Endothelial cell (in vitro differentiated cells): ENCODE measurements at regions not wholly inside any gene's neighbourhood (a gene's known extent, or its start where the extent isn't known, plus 50 kb on each side); places are given as distances from the start of the nearest gene placed in this dataset.

Experiments
- DNase-seq: peaks from one replicate; pipeline ENCODE4 v3.0.0; 2021; ENCODE audit warnings: low spot score
- H3K27ac Mint-ChIP-seq: one replicate; pipeline ENCODE4 v1.8.0; 2021; ENCODE audit warnings: mixed read lengths, inconsistent platforms; ENCODE audit not compliant: unreplicated experiment
- H3K27me3 Mint-ChIP-seq: one replicate; pipeline ENCODE4 v1.8.0; 2021; ENCODE audit warnings: mild to moderate bottlenecking, moderate library complexity, mixed read lengths, inconsistent platforms; ENCODE audit not compliant: unreplicated experiment
- H3K36me3 Mint-ChIP-seq: one replicate; pipeline ENCODE4 v1.8.0; 2021; ENCODE audit warnings: mild to moderate bottlenecking, low read depth, mixed read lengths, inconsistent platforms; ENCODE audit not compliant: unreplicated experiment
- H3K4me1 Mint-ChIP-seq: one replicate; pipeline ENCODE4 v1.8.0; 2021; ENCODE audit warnings: mild to moderate bottlenecking, mixed read lengths, inconsistent platforms; ENCODE audit not compliant: unreplicated experiment
- H3K4me3 Mint-ChIP-seq: one replicate; pipeline ENCODE4 v1.8.0; 2021; ENCODE audit warnings: mild to moderate bottlenecking, mixed read lengths, inconsistent platforms; ENCODE audit not compliant: unreplicated experiment
- H3K9me3 Mint-ChIP-seq: one replicate; pipeline ENCODE4 v1.8.0; 2021; ENCODE audit warnings: mixed read lengths, inconsistent platforms; ENCODE audit not compliant: unreplicated experiment
- CTCF ChIP-seq: fragments of 200-600 bp; sonication (generic); IDR thresholded peaks from one replicate; pipeline ENCODE4 v1.5.0; 2021; ENCODE audit warnings: antibody characterized with exemption; ENCODE audit not compliant: unreplicated experiment

- Mint-ChIP-seq H3K27me3 (peaks cover 3% of the 10 kb centered on the region), H3K4me3 (no peak overlapping the region), H3K36me3 (no peaks in the 10 kb centered on the region), H3K9me3 (no peaks in the 10 kb centered on the region), H3K4me1 (no peaks in the 10 kb centered on the region), H3K27ac (no peak overlapping the region)
- TF ChIP-seq CTCF = no peak
- DNase-seq = no peak
Measured at GRCh38 chr13:76106763-76107162, 470.6 kb downstream of the LMO7 start.

GRCh38 chr13:76094645-76095044 is 458.5 kb downstream of the LMO7 start:
- Mint-ChIP-seq H3K27me3 (peaks cover 2% of the 10 kb centered on the region), H3K9me3 (no peaks in the 10 kb centered on the region), H3K4me3 (no peak overlapping the region), H3K4me1 (no peaks in the 10 kb centered on the region), H3K36me3 (no peaks in the 10 kb centered on the region), H3K27ac (no peak overlapping the region)
- TF ChIP-seq CTCF = no peak
- no peak for DNase-seq

- Mint-ChIP-seq H3K9me3 (peaks cover 9% of the 10 kb centered on the region), H3K4me3 (no peak overlapping the region), H3K36me3 (no peaks in the 10 kb centered on the region), H3K4me1 (no peaks in the 10 kb centered on the region), H3K27me3 (peaks cover 3% of the 10 kb centered on the region), H3K27ac (no peak overlapping the region)
- no peak for DNase-seq
- TF ChIP-seq CTCF = no peak
Measured at GRCh38 chr13:76091076-76091475, 454.9 kb downstream of the LMO7 start.

- DNase-seq = no peak
- Mint-ChIP-seq H3K4me3 (no peak overlapping the region), H3K9me3 (peaks cover 9% of the 10 kb centered on the region), H3K27ac (no peak overlapping the region), H3K27me3 (peaks cover 1% of the 10 kb centered on the region), H3K4me1 (no peaks in the 10 kb centered on the region), H3K36me3 (no peaks in the 10 kb centered on the region)
- TF ChIP-seq CTCF = no peak
Measured at GRCh38 chr13:76086729-76087128, 450.6 kb downstream of the LMO7 start.

GRCh38 chr13:76067850-76068249 is 431.7 kb downstream of the LMO7 start:
- Mint-ChIP-seq H3K4me1 (no peaks in the 10 kb centered on the region), H3K36me3 (peaks cover 6% of the 10 kb centered on the region), H3K27ac (no peak overlapping the region), H3K4me3 (no peak overlapping the region), H3K9me3 (peaks cover 6% of the 10 kb centered on the region), H3K27me3 (no peaks in the 10 kb centered on the region)
- no peak for DNase-seq
- no peak for TF ChIP-seq CTCF
